Activated T-helper 1 cell treated with anti-CD3 and anti-CD28 coated beads, Interleukin-12 subunit alpha, Interleukin-12 subunit beta, Interleukin-2, Interleukin-4 antibody, amounts not matched to agents 30 ng/mL and 10 ng/mL and 1 ng/mL, durations not matched to agents 14 hours and 24 hours and 36 hours (primary cell): ENCODE measurements at regions not wholly inside any gene's neighbourhood (a gene's known extent, or its start where the extent isn't known, plus 50 kb on each side); places are given as distances from the start of the nearest gene placed in this dataset.

Experiments used
- DNase-seq: peaks from one replicate; pipeline ENCODE4 v3.0.0; 2021; ENCODE audit warnings: low spot score
- H3K27ac Mint-ChIP-seq: one replicate; pipeline ENCODE4 v1.8.0; 2021; ENCODE audit warnings: mild to moderate bottlenecking, mixed read lengths
- H3K27me3 Mint-ChIP-seq: one replicate; pipeline ENCODE4 v1.8.0; 2022; ENCODE audit warnings: mild to moderate bottlenecking, moderate library complexity, mixed read lengths; ENCODE audit not compliant: insufficient read depth
- H3K36me3 Mint-ChIP-seq: one replicate; pipeline ENCODE4 v1.8.0; 2021; ENCODE audit warnings: low read depth, mixed read lengths
- H3K4me1 Mint-ChIP-seq: one replicate; pipeline ENCODE4 v1.8.0; 2021; ENCODE audit warnings: low read depth, mixed read lengths
- H3K4me3 Mint-ChIP-seq: one replicate; pipeline ENCODE4 v1.8.0; 2021; ENCODE audit warnings: mild to moderate bottlenecking, moderate library complexity, mixed read lengths
- H3K9me3 Mint-ChIP-seq: one replicate; pipeline ENCODE4 v1.8.0; 2021; ENCODE audit warnings: mixed read lengths
- intact Hi-C: fragments of 100-400 bp; cut with micrococcal nuclease; formaldehyde crosslinking; loops from one replicate; pipeline ENCODE4 v1.15.1; 2024

DNA sequence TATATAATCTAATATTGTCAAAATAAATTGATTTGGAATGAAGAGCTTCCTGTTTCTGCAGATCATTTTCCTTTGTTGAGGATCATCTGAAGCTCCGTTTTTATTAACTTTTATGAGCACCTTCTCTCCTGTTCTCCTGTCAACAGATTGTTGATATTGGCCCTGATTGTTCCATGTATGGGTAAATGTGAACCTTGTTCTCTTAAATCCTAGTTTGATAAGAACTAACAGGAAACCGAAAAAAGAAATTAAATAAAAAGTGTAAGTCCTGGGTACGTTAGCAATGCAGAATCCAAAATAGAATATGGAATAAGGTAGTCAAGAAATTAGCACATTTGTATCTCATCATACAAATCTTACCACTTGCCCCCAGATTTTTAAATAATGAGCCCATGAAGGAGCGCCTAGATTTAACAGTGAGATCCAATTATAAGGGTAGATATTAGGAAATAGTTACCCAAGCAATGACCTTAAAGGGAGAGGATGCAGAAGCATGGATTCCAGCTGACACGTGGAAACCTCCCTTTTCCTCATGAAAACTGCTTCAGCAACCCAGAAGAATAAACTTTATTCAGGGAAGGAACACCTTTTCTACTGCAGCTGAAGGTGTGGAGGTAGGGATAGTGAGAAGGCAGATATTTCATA is 80.8 kb upstream of the PIK3R1 start:
- intact Hi-C loops: no loop called here
- no peaks in the 10 kb centered on the region for H3K36me3 Mint-ChIP-seq
- peaks cover 9% of the 10 kb centered on the region for H3K27me3 Mint-ChIP-seq
- no peaks in the 10 kb centered on the region for H3K9me3 Mint-ChIP-seq
- no peak overlapping the region for H3K4me3 Mint-ChIP-seq
- no peaks in the 10 kb centered on the region for H3K4me1 Mint-ChIP-seq
- DNase-seq: no peak
- no peak overlapping the region for H3K27ac Mint-ChIP-seq

DNA sequence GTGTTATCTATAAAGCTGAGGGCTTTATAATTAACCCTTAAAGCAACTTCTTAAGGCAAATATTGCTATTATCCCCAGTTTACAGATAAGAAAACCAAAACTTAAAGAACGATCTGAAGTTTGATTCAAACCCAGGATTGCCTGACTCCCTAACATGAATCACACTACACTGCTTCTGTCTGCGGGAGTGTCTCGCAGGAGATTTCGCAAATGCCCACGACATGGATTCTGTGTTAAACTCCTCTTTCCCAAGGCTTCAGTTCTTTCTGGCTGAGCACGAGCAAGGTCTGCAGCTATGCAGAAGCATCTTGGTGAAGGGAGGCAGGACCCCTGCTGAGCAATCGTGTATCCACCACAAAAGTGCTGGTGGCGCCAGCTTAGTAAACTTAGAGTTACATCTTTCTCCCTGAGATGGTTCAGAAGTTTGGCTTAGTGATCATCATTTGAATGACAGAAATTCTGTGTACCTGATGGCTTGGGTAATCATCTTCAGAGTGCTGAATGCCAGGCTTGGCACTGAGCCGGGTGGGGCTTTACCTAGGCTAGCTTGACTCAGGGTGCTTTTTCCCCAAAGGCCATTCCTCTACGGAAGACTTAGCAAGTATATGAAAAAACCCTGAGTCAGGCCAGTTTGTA is 81.4 kb upstream of the PIK3R1 start:
- peaks cover 11% of the 10 kb centered on the region for H3K27me3 Mint-ChIP-seq
- H3K9me3 Mint-ChIP-seq: no peaks in the 10 kb centered on the region

DNA sequence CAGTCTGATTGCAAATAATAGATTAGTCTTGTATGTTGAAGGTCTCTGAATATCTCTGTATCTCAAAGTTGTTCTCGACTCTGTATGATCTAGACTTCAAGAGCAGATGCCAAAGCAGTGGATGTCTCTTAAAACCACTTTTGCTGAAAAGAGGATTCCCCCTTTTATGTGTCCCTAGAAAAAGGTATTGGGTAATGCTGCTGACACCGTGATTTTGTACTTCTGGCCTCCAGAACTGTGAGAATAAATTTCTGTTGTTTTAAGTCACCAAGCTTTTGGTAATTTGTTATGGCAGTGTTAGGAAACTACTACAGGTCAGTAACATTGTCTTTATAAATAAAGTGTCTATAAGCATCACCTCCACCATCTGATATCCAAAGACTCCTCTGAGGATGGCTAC is 85.3 kb upstream of the PIK3R1 start:
- intact Hi-C loops: no loop called here
- Mint-ChIP-seq H3K4me3 (no peak overlapping the region), H3K4me1 (no peaks in the 10 kb centered on the region), H3K27ac (no peak overlapping the region), H3K27me3 (peaks cover 11% of the 10 kb centered on the region), H3K9me3 (no peaks in the 10 kb centered on the region), H3K36me3 (no peaks in the 10 kb centered on the region)
- no peak for DNase-seq

More for the DNA sequence above, 81.4 kb upstream of the PIK3R1 start:
- Mint-ChIP-seq H3K4me3 (no peak overlapping the region), H3K36me3 (no peaks in the 10 kb centered on the region), H3K4me1 (no peaks in the 10 kb centered on the region), H3K27ac (no peak overlapping the region)
- intact Hi-C loops: no loop called here
- no peak for DNase-seq

DNA sequence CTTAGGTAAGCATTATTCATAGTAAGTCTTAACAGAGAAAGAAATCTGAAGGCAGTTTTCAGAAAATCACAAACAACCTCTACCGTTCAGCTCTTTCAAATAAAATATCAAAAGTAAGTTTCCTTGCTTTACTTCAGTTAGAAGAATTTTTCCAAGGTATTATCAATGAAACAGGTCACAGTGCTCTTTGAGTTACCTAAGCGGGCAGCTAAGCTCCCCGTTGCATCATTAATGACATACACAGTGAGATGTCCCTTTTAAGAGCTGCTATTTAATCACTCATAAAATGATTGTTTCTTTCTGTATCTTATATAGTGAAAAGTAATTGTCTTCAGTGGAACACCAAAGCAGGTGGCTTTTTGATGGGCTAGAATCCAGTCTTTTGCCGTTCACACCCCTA is 86.2 kb upstream of the PIK3R1 start:
- H3K36me3 Mint-ChIP-seq: no peaks in the 10 kb centered on the region
- no peak overlapping the region for H3K27ac Mint-ChIP-seq
- no peak for DNase-seq
- peaks cover 12% of the 10 kb centered on the region for H3K27me3 Mint-ChIP-seq
- H3K9me3 Mint-ChIP-seq: no peaks in the 10 kb centered on the region
- no peak overlapping the region for H3K4me3 Mint-ChIP-seq
- intact Hi-C loops: no loop called here
- no peaks in the 10 kb centered on the region for H3K4me1 Mint-ChIP-seq

DNA sequence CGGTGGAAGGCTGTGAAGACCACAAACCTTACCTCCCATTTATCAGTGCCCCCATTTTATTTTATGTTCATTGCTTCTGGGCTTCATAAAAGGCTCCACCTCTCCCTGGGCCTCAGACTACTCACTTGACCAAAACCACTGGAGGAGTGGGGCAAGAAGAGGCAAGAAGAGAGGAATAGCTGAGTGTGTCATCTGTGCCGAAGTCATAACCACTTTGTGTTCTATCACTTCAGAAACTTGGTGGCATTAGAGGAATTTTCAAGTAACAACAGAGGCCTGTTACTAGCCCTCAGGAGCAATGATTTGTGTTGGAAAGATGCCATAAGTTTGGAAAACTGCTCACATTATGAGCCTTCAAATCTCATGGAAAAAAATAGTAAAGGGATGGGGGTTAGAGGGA is 88.7 kb upstream of the PIK3R1 start:
- intact Hi-C loops: no loop called here
- DNase-seq: no peak
- no peak overlapping the region for H3K27ac Mint-ChIP-seq
- no peak overlapping the region for H3K4me3 Mint-ChIP-seq
- no peaks in the 10 kb centered on the region for H3K4me1 Mint-ChIP-seq
- H3K9me3 Mint-ChIP-seq: no peaks in the 10 kb centered on the region
- H3K36me3 Mint-ChIP-seq: no peaks in the 10 kb centered on the region
- peaks cover 12% of the 10 kb centered on the region for H3K27me3 Mint-ChIP-seq

DNA sequence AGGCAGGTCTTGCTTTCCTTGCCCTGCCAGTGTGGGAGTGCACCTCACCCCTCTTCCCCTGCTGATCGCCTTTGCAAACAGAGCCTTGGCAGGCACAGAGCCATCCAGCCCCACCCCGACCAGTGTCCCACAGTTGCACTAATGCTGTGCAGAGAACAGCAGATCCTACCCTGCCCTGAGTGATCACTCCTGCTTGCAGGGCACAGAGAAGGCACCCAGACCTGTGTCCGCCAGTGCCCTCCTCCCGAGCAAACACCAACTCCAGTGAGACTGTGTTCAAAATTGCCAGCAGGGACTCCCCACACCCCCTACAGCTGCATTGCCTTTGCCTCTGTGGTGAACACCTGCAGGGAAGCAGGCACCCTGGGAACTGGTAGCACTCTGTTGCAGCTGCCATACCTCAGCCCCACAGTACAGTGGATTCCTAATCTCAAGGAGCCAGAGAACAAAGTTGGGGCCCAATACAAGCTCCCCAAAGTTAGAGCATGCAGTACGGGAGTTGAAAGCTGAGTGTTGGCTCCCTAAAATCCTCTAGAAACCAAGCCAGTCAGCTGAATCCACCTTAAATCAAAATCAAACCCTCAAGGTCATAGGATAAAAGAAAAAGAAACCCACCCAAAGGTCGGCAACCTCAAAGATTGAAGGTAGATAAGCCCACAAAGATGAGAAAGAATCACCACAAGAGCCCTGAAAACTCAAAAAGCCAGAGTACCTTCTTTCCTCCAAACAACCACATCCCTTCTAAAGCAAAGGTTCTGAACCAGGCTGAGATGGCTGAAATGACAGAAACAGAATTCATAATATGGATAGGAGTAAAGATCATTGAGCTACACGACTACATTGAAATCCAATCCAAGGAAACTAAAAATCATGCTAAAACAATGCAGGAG is 92.9 kb upstream of the PIK3R1 start:
- Mint-ChIP-seq H3K27ac (no peak overlapping the region), H3K36me3 (no peaks in the 10 kb centered on the region), H3K4me1 (no peaks in the 10 kb centered on the region)

DNA sequence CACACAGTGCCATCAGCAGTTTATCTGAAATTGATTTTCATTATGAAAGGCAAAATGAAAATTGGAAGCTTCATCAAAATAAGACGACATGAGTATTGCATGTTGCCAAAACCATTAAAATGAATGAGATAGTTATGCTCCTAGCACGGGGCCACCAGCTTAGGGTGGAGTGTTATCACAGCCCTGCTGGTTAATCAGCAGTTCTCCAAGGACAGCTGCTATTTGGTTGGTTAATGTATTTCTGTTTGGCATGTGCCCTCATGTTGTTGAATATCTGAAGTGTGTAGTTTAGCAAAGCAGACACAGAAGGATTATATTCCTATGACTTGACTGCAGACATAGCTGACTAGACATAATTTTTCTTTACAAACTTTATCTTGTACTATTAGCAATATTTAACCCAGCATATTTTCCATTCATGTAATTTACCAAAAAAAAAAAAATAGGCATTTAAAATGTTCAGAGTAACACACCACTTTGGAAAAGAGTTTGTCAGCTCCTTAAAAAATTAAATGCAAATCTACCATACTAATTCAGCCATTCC is 98.6 kb upstream of the PIK3R1 start:
- Mint-ChIP-seq H3K4me1 (no peaks in the 10 kb centered on the region), H3K36me3 (no peaks in the 10 kb centered on the region), H3K27ac (no peak overlapping the region), H3K27me3 (no peaks in the 10 kb centered on the region), H3K4me3 (no peak overlapping the region), H3K9me3 (no peaks in the 10 kb centered on the region)
- intact Hi-C loops: no loop called here
- DNase-seq: no peak

More for the DNA sequence above, 92.9 kb upstream of the PIK3R1 start:
- intact Hi-C loops: no loop called here
- Mint-ChIP-seq H3K27me3 (peaks cover 2% of the 10 kb centered on the region), H3K4me3 (no peak overlapping the region), H3K9me3 (no peaks in the 10 kb centered on the region)
- no peak for DNase-seq

DNA sequence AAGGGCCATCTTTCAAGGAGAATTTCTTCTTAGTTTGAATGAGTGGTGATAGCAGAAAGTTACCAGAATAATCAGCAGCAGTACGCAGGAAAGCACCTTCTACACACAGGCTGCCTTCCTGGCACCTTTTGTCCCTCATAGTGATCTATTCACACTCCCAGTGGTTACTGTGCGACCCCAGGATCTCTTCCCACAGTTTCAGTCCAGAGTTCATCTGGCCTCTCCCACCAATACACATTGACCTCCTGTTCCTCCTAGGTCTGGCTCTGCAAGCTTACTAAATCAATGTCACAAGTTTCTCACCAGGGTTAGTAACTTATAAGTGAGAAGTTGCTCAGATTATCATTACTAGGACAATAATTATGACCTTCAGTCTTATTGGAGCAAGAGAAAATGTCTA is 99.1 kb upstream of the PIK3R1 start:
- DNase-seq: no peak
- no peaks in the 10 kb centered on the region for H3K9me3 Mint-ChIP-seq
- no peaks in the 10 kb centered on the region for H3K4me1 Mint-ChIP-seq
- no peaks in the 10 kb centered on the region for H3K36me3 Mint-ChIP-seq
- H3K4me3 Mint-ChIP-seq: no peak overlapping the region
- intact Hi-C loops: no loop called here
- H3K27me3 Mint-ChIP-seq: no peaks in the 10 kb centered on the region
- H3K27ac Mint-ChIP-seq: no peak overlapping the region

DNA sequence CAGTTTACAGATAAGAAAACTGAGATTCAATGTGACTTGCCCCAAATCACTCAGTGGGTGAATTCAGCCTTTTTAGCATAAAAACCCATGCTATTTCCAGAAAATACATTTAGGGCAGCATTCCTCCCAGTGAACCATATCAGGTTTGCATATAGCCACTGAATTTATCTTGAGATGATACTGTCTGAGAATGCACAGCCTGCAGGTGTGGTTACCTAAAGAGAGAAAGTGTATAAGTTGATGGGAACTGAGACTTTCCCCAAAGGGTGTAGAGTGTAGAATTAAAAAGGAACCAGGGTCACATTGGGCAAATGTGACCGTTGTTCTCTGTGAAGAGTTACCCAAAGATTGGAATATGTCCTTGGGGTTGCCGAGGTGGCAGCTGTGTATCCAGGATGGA is 100.0 kb upstream of the PIK3R1 start:
- Mint-ChIP-seq H3K27ac (no peak overlapping the region), H3K4me1 (no peaks in the 10 kb centered on the region), H3K4me3 (no peak overlapping the region), H3K27me3 (no peaks in the 10 kb centered on the region), H3K9me3 (no peaks in the 10 kb centered on the region), H3K36me3 (no peaks in the 10 kb centered on the region)
- intact Hi-C loops: no loop called here
- no peak for DNase-seq

DNA sequence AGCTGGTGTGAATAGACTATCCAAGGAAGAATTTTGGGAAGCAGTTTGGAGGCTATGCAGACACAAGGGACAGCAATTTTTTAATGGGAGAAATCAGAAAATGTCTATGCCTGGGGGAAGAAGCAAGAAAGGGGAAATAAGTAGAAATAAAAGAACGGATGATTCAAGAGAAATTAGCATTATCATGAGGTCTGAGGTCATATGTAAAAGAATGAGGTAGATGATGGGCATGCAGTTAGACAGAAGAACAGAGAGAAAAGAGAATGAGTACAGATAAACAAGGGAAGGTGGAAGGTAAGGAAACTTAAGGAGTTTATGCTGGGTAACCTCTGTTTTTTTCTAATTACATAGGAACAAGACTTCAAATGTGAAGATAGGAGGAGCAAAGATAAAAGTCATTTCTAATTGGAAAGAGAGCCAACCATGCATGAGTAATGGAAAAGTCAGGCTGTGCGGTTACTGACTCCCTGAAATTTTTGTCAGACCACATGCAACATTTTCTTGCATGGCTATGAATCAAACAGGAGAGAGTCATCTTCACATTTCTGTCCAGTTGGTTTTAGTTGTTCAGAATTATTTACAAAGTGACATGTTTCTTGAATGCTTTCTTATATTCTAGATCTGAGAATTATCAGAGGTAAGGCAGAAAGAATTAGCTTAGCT is 101.0 kb upstream of the PIK3R1 start:
- Mint-ChIP-seq H3K9me3 (no peaks in the 10 kb centered on the region), H3K4me1 (no peaks in the 10 kb centered on the region), H3K36me3 (no peaks in the 10 kb centered on the region), H3K27ac (no peak overlapping the region), H3K4me3 (no peak overlapping the region), H3K27me3 (no peaks in the 10 kb centered on the region)
- no peak for DNase-seq
- intact Hi-C loops: no loop called here

DNA sequence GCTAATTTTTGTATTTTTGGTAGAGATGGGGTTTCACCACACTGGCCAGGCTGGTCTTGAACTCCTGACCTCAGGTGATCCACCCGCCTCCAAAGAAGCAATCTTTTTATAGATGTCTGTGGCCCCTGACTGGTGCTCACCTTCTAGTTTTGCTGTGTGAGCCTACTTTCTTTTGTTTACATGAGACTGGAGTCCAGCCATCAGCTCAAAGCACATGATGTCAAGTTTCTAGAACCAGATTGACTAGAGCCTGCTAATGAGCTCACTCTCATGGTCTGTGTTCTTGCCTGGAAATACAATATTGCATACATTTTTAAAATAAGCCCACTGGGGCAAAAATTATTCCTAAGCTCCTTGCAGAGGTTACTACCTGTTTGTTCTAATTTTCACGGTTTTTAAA is 102.9 kb upstream of the PIK3R1 start:
- no peak for DNase-seq
- H3K9me3 Mint-ChIP-seq: no peaks in the 10 kb centered on the region
- no peaks in the 10 kb centered on the region for H3K4me1 Mint-ChIP-seq
- no peaks in the 10 kb centered on the region for H3K27me3 Mint-ChIP-seq
- no peak overlapping the region for H3K27ac Mint-ChIP-seq
- no peaks in the 10 kb centered on the region for H3K36me3 Mint-ChIP-seq
- intact Hi-C loops: no loop called here
- H3K4me3 Mint-ChIP-seq: no peak overlapping the region

DNA sequence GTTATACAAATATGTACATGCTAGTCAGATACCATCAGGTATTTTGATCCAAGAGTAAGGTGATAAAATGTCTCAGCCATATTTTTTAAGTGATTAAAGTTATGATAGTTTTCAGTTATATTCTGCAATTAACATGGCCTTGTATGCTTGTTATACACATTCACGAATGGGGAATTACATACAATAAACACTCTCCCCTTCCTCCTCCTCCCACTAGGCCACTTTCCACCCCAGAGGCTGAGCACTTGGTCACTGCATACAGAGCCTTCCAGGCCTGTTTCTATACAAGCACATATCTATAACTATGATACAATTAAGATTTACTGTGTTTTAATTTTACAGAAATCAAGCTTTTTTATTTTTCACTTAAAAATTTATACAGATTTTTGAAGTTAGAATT is 104.7 kb upstream of the PIK3R1 start:
- no peak overlapping the region for H3K4me3 Mint-ChIP-seq
- no peak overlapping the region for H3K27ac Mint-ChIP-seq
- peaks cover 2% of the 10 kb centered on the region for H3K27me3 Mint-ChIP-seq
- intact Hi-C loops: no loop called here
- H3K4me1 Mint-ChIP-seq: no peaks in the 10 kb centered on the region
- no peaks in the 10 kb centered on the region for H3K9me3 Mint-ChIP-seq
- DNase-seq: no peak
- H3K36me3 Mint-ChIP-seq: no peaks in the 10 kb centered on the region

DNA sequence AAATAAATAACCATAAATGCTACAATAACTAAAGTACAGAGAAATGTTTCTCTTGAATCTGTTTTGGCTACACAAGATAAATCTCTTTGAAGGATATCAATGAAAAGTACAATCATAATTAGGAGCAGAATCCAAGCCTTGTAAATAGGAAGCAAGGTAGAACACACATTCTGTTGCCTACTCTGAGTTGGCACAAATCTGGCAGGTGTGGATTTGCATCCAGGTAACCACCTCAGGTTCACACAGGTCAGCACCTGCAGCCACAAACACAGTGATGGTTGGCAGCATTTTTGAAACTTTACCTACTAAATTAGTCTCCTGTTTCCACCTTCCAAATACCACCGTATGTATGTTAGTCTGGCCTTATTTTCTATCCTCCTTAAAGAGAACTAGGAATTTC is 105.3 kb upstream of the PIK3R1 start:
- intact Hi-C loops: no loop called here
- H3K36me3 Mint-ChIP-seq: no peaks in the 10 kb centered on the region
- H3K27ac Mint-ChIP-seq: no peak overlapping the region
- no peaks in the 10 kb centered on the region for H3K4me1 Mint-ChIP-seq
- H3K27me3 Mint-ChIP-seq: peaks cover 2% of the 10 kb centered on the region
- DNase-seq: no peak
- H3K9me3 Mint-ChIP-seq: peaks cover under 1% of the 10 kb centered on the region
- H3K4me3 Mint-ChIP-seq: no peak overlapping the region
